Stimulated activated CD8-positive, alpha-beta memory T cell treated with anti-CD3 and anti-CD28 coated beads, Interleukin-12 subunit alpha, Interleukin-12 subunit beta, amount 100 ng/mL, for 1 hour (primary cell): ENCODE measurements at regions not wholly inside any gene's neighbourhood (a gene's known extent, or its start where the extent isn't known, plus 50 kb on each side); places are given as distances from the start of the nearest gene placed in this dataset.

Source experiments
- DNase-seq: peaks from one replicate; pipeline ENCODE4 v3.0.0-alpha.2; 2020; ENCODE audit warnings: low read depth

- DNase-seq: no peak
These were observed 756.5 kb upstream of the RBFOX1 start for GRCh38 chr16:6576113-6576512.

DNA sequence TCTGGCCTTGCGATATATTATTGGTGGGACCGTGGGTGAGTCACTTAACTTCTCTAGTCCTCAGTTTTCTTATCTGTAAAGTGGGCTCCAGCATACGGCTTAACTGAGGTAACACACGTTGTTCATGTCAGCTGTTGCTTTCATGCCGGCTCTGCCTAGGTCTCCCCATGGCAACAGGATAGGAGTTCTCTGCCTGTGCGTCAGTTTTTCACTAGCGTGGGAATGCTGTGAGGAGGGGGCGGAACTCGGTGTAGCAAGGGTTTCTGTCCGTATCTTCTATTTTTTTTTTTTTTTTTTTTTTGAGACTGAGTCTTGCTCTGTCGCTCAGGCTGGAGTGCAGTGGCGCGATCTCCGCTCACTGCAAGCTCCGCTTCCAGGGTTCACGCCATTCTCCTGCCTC lies 758.5 kb upstream of the RBFOX1 start:
- DNase-seq: no peak

DNA sequence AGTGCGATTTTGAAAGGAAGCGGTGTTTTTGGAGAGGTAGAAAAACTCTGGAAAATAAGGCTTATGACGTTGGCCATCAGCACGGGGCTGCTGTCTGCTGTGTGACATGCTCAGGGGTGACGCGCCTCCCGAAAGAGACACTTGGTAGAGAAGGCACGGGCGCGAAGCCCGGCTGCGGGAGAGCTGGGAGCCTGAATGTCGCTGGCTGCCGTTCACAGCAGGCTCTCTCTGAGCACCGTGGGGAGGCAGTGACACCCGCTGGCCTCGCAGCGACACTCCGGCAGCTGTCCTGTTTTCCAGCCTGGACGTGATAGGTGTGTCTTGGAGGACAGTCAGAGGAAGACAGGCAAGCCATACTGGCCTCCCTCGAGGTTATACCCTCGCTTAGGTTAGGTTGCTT lies 759.1 kb upstream of the RBFOX1 start:
- no peak for DNase-seq

GRCh38 chr16:6571044-6571443 lies 761.6 kb upstream of the RBFOX1 start:
- DNase-seq: no peak

GRCh38 chr16:6570530-6570929 lies 762.1 kb upstream of the RBFOX1 start:
- no peak for DNase-seq

- no peak for DNase-seq
These were observed 769.7 kb upstream of the RBFOX1 start for GRCh38 chr16:6562986-6563385.

- DNase-seq: no peak
These were observed 772.1 kb upstream of the RBFOX1 start for GRCh38 chr16:6560306-6561100.

DNA sequence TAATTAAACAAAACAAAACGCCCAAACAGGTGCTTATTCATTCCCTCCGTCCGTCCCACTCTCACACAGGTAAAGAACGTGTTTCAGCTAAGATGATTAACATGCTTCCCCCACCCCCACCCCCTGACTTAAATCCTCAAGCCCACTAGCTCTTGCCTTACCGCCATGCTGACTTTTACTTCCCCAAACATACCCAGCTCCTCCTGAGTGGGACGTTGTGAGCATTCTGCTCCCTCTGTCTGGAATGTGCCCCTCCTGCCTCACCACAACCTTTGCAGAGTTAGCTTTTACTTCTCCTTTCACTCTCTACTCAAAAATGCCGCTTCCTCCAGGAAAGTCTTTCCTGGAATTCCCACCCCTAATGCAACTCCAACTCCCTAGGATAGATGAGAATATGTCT lies 774.0 kb upstream of the RBFOX1 start:
- no peak for DNase-seq

DNA sequence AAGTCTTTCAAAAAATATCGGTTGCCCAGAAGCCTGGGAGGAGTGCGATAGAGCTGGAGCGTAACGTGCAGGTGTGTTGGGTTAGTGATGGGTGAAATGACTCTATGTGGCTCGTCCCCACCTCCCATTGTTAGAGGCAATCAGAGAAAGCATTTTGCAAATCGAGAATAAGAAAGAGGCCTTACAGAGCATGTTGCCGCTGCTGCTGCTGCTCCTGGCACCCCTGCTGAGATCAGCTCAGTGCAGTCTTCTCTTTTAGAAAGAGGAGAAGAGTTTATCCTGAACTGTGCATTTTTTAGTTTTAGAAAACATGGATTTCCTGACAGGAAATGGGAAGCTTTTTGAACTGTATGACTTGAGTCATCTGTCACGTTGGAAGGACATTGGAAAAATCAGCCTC lies 774.5 kb upstream of the RBFOX1 start:
- no peak for DNase-seq

DNA sequence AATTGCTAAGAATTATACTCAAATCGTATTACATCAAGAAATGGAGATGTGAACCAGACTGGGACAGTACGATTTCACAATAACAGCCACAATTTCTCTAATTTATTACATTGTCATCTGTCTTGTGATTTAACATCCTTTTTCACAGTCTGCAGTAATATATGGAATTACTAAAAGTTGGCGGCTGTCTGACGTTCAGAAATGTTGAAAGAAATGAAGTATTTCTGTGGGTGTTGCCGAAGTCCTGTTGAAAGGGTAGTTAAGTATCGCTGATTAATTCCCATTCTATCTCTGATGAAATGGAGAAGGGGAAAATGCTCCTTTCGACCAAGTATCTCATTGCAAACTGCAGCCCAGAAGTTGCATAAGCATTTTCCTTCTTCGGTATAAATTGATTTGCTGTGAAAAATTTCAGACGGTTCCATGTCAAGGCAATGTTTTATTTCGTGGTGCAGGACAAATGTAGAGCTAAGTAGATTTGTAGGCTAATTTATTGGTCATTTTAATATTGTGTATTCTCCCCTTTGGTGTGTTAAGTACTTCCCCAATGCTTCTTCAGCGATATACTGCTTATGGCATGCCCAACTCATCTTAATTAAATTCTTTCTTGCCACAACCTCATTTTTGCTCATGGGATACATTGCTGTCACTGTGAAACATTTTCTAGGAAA lies 775.2 kb upstream of the RBFOX1 start:
- no peak for DNase-seq

GRCh38 chr16:6549415-6549814 lies 783.2 kb upstream of the RBFOX1 start:
- DNase-seq: no peak

GRCh38 chr16:6548507-6548906 lies 784.1 kb upstream of the RBFOX1 start:
- DNase-seq: no peak

DNA sequence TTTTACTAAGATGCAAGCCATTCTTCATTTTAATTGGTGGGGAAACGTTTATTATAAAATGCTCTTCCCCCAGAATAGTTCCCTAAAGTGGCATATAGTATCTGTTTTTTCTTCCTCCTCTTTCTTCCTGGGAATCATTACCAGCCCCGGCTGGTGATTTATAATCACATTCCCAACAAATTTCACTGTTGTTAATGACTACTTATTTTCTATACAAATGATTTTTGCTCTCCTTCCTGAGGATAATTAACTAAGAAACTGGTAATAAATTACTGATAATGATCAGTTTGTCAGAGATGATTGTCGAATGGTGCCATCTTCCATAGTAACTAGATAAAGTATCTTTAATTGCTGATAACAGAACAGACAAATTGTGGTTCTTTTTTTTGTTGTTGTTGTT lies 785.5 kb upstream of the RBFOX1 start:
- DNase-seq: no peak

GRCh38 chr16:6545329-6545728 lies 787.3 kb upstream of the RBFOX1 start:
- DNase-seq: no peak

DNA sequence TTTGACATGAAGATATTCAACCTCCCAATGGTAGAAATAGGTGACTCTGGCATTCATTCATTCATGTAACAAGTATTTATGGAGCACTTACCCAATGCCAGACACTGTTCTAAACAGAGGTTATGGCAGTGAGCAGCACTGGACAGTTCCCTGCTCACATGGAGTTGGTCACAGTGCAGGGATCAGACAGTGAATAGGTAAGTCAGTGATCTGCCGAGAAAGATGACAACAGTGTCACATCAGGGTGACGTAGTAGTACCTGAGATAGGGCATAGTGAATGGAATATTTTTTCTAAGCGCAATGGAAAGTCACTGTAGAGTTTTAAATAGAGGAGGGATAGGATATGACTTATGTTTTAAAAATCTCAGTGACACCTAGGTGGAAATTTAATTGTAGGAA lies 791.4 kb upstream of the RBFOX1 start:
- DNase-seq: no peak

DNA sequence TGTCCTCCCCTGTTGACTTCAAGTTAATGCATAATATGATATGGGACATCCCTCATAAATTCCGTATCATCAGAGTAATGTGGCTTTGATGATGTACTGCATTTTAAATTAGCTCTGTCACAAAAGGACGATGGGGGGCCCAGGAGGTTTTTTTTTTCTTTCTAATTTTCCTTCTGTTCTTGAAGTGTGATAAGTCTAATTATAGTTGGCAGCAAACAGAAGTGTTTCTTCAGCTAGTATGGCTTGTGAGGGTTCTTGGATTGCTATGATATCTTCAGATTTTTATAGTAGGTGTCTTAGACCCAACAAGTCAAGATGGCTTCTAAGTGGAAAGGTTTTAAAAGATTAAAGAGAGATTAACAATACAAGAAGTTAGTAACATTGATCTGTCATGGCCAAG lies 796.2 kb upstream of the RBFOX1 start:
- DNase-seq: no peak

GRCh38 chr16:6531067-6531466 lies 801.6 kb upstream of the RBFOX1 start:
- no peak for DNase-seq

GRCh38 chr16:6528217-6528616 lies 804.4 kb upstream of the RBFOX1 start:
- no peak for DNase-seq

DNA sequence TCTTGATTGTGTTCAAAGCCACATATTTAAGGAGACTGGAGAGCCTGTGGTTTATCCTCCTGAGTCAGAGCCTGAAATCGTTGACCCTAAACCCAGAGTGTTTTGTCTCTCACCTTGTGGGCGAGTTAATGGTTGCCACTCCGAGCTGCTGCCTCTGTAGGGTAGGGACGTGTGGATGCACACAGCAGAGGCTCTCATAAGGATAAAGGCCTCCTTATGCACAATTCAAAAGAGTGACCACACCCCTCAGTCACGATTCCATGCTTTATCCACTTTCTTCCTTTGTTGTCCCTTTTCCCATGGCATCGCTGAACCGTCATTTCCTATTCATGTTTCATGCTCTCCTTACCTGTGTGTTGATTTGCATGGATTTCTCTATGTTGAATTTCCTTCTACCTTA lies 805.0 kb upstream of the RBFOX1 start:
- DNase-seq: no peak

DNA sequence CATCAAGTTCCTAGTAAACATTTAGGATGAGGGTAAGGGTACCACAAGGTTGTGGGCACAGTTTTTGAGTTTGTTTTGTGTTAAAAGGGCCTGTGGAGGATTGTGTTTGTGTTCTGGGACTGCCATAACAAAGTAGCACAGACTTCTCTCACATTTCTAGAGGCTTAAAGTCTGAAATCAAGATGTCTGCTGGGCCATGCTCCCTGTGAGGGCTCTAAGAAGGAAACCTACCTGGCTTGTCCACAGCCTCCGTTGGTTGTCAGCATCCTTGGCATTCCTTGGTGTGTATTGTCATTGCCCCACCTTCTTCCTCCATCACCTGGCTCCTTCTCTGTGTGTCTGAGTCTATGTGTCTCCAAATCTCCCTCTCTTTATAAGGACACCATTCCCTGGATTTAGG lies 808.1 kb upstream of the RBFOX1 start:
- no peak for DNase-seq

- DNase-seq: no peak
These were observed 815.5 kb upstream of the RBFOX1 start for GRCh38 chr16:6517020-6517720.

DNA sequence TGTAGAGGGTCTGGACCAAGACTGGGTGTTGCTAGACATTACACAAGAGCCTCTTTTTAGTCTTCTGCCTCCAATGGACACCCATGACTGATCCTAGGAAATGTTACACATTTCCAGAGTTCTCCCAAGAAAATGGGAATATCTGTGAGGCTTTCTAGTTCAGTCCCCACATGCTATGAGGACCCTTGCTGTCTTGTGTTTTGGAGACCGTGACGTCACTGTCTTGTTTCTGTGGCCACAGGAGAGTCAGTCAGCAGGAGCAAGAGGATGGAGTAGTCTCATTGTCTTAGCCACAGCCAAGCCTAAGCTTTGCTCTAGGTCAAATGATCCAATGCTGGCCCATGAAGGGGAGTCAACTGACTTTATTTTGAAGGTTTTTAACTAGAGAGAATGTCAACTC lies 820.1 kb upstream of the RBFOX1 start:
- DNase-seq: no peak

GRCh38 chr16:6510261-6510660 lies 822.4 kb upstream of the RBFOX1 start:
- DNase-seq: no peak
